Upper lobe of left lung (tissue), 4 donors: ENCODE measurements at regions not wholly inside any gene's neighbourhood (a gene's known extent, or its start where the extent isn't known, plus 50 kb on each side); places are given as distances from the start of the nearest gene placed in this dataset.
"Not testable (repeated sequence)": the region's sequence is repeated elsewhere in the genome, so short reads cannot be mapped to it uniquely, and the experiment has no call there.

Source experiments
- POLR2A ChIP-seq, 4 donors: fragments of 450-650 bp; IDR thresholded peaks; one replicate each; pipeline ENCODE4 v1.5.1; 2016 to 2017; ENCODE audit warnings: antibody characterized with exemption in 4 of 4, mild to moderate bottlenecking in 2 of 4
- POLR2AphosphoS5 ChIP-seq, 2 donors: sonication (generic); formaldehyde crosslinking; IDR thresholded peaks; one replicate each; pipeline ENCODE4 v1.5.1; 2017; ENCODE audit warnings: antibody characterized with exemption in 2 of 2
- TF ChIP-seq, protein P1 (sequence below), 6 experiments: fragments of 450-650 bp in 4 of 6; fragments of 200-600 bp in 2 of 6; sonication (generic) in 2 of 6; IDR thresholded peaks; one replicate each; pipeline ENCODE4 v1.5.1; 2016 to 2019; ENCODE audit warnings: antibody characterized with exemption in 6 of 6

DNA sequence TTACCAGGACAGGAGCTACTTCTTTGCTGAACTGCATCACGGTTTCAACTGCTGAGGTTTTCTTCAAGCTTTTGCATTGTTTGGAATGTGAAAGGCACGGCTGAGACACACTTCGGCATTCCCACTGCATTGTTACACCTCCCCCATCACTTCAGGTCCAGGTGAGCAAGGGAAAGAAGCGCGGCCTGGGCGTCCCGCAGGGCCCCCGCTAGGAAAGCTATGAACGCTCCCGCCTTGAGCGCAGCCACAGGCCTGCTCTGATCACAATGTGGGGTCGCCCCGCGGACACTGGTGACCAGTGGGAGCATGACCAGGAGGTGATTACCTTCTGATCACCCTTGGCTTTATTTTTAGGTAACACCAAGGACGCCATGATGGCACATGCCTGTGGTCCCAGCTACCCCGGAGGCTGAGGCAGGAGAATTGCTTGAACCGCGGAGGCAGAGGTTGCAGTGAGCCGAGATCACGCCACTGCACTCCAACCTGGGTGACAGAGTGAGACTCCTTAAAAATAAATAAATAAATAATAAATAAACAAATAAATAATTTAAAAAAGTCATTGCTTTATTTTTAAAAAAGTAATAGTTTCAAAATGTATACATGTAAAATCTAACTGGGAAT, 82.2 kb upstream of the ANTXRL start:
- TF ChIP-seq, protein P1, sequence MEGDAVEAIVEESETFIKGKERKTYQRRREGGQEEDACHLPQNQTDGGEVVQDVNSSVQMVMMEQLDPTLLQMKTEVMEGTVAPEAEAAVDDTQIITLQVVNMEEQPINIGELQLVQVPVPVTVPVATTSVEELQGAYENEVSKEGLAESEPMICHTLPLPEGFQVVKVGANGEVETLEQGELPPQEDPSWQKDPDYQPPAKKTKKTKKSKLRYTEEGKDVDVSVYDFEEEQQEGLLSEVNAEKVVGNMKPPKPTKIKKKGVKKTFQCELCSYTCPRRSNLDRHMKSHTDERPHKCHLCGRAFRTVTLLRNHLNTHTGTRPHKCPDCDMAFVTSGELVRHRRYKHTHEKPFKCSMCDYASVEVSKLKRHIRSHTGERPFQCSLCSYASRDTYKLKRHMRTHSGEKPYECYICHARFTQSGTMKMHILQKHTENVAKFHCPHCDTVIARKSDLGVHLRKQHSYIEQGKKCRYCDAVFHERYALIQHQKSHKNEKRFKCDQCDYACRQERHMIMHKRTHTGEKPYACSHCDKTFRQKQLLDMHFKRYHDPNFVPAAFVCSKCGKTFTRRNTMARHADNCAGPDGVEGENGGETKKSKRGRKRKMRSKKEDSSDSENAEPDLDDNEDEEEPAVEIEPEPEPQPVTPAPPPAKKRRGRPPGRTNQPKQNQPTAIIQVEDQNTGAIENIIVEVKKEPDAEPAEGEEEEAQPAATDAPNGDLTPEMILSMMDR (IDR thresholded peaks at IDR 0.05), result not testable (repeated sequence)
- not testable (repeated sequence) for TF ChIP-seq POLR2AphosphoS5, POLR2A (IDR thresholded peaks at IDR 0.05)
